Embryonic facial prominence (tissue), 1 donor: ENCODE measurements at regions not wholly inside any gene's neighbourhood (a gene's known extent, or its start where the extent isn't known, plus 50 kb on each side); places are given as distances from the start of the nearest gene placed in this dataset.

Experiments used
- DNase-seq: peaks from one replicate; pipeline ENCODE4 v3.0.0-alpha.2; 2016; ENCODE audit errors: extremely low spot score

DNA sequence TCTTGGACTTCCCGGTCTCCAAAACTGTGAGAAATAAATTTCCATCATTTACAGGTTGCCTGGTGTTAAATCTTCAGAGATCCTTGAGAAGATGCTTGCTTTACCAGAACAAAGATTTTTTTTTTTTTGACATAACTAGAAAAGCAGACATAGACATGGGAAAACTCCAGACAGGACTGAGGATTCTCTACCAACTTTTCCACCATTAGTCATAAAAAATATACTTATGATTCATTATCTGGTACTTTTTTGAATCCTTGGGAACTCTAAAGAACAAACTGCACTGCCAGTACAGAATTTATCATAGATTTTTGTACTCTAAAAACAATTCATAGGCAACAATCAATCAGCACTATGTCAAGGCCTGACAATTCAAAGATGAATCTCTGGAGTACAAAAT is 487.6 kb downstream of the EFNB2 start:
- no peak for DNase-seq

DNA sequence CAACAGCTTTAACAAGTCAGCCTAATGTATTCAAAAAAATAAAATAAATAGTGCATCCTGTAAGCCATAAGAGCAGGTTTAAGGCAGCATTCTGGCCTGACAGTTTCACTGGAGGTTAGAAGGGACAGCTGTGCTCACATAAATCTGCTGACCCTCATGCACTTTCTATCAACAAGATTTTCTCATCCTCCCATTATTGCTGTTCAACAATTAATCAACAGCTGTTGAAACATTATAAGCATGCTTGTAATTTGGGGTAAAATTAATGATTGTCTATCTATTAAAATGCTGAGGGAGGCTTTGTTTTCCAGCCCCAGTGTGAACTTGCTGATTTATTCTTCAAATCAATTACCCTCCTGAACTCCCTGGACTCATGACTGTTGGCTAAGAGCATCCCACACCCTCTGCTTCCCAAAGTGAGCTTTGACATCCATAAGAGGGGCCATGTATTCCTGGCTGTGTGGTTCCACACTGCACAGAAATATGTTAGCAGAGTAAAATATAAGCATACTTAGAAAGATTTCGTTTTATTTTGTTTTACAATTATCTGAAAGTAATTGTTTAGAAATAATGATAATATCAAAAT is 492.4 kb downstream of the EFNB2 start:
- DNase-seq: no peak

DNA sequence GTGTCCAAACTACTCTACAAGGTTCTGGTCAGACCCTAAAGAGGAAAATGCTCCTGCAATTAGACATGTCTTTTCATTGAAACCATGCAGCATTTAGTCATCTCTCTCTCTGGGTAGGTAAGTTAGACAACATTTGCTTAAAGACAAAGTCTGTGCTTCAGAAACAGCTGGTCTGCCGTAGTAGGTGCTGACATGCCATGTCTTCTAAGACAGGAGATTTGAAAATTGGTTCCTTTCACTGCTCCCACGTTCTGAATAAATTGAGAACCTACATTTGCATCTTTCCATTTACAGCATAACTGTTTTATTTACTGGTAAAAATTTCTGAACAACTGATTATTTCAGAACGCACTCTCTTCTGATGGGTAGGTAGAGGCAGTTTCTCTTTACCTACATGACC is 494.0 kb downstream of the EFNB2 start:
- DNase-seq: no peak

DNA sequence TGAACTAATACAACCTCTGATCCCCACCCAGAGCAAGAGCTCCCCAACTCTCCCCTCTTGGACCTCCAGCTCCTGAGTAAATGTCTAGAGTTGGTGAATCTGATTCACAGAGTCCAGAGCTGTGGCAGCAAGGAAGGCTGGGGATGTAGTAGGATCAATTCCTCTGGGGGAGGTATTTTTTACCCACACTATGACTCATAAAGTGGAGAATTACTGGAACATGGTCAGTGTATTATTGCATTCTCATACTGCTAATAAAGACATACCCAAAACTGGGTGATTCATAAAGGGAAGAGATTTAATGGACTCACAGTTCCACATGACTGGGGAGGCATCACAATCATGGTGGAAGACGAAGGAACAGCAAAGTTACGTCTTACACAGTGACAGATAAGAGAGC is 496.7 kb downstream of the EFNB2 start:
- DNase-seq: no peak

DNA sequence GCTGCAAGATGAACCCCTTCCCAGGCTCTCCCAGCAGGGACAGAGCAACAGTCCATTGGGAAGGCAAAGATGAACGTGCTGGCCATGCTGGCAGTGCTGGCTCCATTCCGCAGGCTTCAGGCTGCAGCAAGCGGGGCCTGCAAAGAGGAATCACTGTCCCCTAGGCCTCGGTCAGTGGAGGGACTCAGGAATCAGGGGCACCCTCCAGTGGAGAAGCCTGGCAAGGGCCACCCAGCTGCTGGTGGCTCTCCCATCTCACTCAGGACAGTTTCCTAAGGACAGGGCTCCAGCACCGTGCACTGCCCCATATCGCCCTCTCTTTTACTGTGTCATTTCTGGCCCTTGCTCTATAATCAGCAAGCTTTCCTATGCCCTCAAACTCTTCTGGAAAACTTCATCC is 498.6 kb downstream of the EFNB2 start:
- DNase-seq: no peak

DNA sequence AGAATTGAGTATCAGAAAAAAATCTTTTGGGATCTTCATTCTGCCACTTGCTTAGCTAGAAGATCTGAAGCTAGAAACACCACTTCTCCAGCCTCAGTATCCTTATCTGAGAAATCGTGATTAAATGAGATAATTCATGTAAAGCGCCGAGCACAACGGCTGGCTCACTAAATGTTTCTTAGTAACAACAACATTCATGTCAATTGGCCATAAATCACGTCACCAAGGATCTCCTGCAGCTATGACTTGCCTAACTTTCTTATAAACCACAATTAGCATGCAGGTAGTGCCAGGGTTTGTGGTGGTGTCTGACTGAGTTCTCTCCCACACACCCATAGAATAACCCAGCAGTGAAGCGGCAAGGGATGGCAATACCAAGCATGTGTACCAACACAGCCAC is 501.3 kb downstream of the EFNB2 start:
- DNase-seq: no peak

DNA sequence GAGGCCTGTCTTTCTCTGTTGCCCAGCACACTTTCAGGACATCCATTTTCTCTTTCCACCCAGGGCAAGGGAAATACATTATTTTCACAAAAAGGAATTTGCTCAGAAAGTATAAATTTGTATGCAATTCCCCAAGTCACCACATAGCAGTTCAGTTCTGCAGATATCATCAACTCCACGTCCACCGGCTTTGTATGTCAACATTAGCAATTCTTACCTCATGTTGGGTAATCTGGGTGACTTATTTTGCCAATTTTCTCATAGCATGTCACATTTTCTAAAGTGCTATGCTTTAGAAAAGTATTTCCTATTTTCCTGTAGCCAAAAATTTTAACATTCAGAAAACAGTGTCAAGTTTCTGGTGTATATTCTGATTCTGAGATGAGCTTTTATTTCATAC is 501.8 kb downstream of the EFNB2 start:
- peak; percentile 40 for DNase-seq

DNA sequence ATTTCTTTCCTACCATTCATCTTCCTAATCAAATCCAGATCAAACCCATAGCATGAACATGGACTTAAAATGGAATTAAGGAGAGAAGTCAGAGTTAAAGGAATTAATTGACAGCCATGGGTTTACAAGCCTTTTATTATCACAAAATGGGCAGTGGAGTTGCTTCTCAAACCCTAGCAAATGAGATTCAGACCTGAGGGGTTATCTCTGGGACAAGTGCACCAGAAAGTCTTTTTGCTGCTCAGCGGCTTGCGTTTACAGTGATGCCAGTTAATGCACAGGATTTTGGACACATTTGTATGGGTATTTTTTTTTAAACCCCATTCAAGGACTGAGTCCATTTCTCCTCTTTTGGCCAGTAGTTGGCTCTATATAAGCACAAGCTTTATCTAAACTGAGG is 503.0 kb downstream of the EFNB2 start:
- no peak for DNase-seq

DNA sequence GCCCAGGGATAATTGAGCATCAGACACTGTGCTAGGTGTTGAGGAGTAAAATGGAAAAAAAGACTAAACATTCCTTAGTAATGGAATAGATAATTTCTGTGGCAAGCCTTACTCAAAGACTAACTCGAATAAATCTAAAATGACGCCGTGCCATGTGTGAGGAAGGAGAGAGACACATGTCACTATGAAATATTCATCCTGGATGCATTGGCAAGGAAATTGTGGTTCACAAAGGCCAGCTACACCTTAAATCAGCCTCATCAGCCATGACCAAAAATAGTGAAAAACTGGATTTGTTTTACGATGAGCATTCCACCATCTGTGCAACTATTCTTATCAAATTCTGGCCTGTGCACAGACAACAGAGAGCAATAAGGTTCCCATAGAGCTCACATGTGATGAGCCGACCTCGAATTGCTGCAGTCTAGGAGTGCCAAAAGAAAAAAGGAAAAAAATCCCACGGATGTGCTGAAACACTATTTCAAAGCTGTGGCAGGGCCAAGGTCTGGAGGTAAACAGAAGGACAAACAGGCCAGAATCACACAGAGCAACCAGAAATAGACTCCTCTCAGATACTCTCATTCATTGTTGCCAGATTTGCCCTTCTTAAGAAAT is 505.7 kb downstream of the EFNB2 start:
- DNase-seq: no peak

DNA sequence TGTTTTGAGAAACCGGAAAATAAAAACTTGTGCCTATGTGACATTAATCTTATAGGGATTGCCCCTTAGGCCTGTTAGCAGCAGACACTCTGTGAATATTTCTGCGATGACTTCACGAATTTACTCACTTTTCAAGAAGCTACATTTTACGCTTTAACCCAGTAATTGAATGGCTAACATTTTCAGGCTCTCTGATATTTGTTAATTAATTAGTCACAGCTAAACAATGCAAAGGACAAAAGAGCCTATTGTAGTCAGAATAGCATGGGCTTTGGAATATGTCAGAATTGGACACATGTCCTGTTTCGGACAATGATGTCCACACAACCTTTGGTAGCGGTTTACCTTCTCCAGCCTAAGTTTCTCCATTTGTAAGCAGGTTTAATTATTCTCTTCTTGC is 506.6 kb downstream of the EFNB2 start:
- no peak for DNase-seq

DNA sequence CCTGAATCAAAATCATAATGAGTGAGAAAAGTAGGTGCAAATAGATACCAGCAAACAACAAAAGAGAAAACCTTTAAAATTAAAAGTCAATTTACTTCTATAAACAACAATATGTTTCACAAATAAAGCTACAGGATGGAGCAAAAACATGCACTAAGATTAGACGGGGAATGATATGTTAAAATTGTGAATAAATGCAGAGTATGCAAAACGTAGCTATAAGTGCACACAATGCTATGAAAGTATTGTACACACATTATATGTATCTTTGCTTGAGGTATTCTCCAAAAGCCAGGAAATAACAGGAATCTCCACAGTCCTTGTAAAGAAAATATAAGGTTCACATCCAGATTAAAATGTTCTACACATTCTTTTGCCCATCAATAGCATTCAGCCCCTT is 523.9 kb downstream of the EFNB2 start:
- DNase-seq: no peak

DNA sequence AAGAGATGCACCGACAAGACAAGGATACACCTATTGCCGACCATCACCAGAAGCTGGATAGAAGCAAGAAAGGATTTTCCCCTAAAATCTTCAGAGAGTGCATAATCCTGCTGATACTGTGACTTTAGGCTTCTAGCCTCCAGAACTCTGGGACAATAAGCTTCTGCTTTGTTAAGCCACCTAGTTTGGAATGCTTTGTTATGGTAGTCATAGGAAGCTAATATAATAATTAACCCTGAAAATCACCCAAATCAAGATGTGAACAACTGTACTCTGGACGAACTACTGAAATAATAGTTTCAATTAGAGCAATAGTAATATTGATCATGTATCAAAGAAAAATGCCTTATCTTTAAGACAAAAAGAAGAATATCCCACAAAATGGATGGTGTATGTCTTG is 524.6 kb downstream of the EFNB2 start:
- no peak for DNase-seq

DNA sequence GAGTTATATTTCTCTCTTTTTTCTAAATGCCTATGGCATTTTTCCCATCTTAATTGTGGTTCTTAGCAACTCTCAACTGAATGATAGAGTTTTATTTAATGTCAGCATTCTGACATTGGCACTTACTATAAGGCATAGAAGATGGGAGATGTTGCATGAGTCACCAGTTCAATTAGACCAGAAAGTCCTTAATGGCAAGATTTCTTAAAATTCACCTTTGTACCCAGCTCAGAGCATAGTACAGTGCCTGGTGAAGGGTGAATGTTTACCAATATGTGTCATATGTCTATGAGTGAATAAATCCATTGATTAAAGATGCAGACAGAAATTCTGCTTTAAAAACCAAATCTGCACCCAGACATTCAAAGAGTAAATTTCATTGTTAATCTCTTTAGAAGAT is 526.9 kb downstream of the EFNB2 start:
- DNase-seq: no peak

DNA sequence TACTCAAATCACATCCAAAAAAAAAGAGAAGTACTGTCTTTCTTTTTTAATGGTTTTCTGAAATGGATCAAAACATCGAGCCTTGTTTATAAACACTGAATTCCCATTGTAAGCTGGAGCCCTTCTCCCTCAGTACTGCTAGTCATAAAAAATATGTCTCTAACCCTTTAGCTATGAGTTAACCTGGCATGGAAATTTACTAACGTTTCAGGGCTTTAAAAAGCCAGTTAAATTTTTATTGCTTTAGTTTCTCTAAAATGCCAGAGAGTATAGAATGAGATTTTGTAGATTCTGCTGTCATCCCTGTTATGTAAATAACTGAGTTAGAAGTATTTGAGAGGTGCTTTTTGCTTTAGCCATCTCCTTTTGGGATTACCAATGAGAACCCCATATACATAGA is 528.3 kb downstream of the EFNB2 start:
- DNase-seq: no peak

DNA sequence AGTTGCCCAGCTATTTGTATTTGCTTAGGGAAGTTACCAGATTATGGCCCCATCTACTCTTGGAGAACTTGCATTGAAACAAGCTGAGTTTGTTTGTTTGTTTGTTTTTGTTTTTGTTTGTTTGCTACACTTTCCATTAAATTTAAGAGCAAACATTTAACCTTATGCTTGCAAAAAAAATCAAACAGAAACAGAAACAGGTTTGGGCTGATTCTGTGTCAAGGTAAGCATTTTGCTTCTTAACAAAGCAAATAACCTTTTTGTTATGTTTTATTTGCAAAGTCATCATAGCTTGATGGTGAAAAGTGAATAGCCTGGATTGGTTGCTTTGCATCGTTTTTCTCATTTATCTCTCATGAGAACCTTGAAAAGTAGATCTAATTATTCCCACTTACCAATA is 531.8 kb downstream of the EFNB2 start:
- no peak for DNase-seq

DNA sequence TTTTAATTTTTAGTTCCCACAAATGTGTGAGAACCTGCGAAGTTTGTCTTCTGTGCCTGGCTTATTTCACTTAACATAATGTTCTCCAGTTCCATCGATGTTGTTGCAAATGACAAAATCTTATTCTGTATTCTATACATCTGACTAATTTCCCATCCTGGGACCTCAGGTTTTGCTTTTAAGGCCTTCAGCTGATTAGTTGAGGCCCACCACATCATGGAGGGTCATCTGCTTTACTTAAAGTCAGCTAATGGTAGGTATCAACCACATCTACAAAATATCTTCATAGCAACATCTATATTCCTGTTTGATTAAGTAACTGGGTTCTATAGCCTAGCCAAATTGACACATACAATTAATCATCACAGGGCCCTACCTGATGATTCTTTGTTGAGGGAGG is 534.0 kb downstream of the EFNB2 start:
- no peak for DNase-seq

DNA sequence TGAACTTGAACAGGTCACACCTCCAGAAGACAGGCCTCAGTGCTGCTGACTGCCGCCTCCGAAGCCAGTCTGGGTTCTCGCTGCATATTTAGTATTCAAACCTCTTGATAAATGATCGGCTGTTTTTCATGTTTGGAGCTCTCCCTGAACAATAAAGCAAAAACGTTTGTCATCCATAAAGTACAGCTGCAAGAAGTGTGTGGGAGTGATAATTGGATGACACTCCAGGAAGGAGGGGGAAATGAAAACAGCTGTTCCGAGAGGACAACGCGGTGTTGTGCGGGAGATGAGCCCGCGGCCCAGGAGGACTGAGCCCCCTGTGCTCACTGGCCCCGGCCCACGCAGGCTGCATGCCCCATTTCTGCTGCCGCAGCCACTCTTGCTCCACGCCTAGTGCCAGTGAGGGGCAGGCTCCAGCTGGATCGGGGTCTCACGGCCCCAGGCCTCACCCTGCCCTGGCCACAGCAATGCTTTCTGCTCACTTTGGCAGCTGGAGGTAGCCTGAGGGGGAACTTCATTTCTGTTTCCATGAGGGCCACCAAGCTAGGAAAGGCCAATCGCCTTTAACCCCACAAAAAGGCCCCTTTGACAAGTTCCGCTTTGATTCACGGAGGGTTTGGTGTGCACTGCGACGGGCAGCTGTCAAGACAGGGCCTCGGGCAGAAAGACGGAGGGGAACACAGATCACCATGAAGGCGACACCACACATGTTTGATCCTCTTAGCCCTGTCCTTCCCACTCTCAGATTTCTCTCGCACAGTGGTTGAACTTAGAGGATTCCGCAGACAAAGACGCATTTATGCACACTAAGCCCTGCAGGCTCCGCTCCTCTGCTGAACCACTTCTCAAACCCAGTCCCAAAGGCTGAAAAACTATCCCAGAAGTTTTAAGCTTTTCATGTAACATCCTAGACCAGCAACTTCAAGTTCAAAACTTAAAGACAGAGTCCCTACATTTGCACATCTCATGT is 537.6 kb downstream of the EFNB2 start:
- no peak for DNase-seq

DNA sequence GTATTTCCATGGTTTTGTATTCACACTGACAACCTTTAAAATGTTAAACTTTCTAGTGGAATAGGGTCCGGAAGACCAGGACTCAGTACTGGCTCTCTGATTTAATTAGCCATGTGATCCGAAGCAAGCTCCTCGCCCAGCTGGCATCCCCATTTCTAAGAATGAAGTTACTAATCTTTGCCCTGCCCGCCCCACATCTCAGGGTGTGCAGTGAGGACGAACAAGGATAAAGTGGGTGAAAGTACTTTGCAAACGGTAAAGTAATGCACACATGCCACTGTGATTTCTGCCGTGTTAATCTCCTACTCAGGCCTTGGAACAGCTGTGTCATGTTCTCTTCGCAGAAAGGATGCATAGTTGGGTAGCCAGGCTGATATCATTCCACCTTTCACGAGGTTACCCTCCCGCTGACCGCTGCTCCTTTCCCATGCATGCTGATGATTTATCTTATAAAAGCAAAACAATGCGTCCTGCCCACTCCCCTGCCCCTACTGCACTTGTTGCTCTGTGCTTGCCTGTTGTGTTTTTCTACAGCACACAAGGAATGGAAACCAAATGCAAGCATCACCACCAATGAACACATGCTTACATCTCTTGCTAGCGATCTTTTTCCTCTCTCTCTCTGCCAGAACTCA is 539.0 kb downstream of the EFNB2 start:
- DNase-seq: no peak

DNA sequence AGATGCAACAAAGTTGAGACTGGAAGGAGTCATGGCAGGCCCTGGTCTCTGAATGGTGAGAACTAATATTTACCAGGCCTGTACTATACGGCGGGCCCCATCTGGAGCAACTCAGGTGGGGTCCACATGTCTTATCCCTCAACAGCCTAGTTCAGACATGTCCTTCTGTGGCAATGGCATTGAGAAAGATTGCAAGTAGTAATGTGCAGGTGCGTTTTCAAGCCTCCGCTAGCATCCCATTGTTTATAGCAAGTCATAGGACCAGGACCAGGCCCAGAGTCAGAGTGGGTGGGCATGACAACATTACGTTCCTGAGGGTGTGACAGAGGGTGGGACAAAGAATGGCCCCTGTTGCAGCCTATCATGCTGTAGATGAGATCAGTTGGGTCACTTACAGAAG is 541.1 kb downstream of the EFNB2 start:
- no peak for DNase-seq

DNA sequence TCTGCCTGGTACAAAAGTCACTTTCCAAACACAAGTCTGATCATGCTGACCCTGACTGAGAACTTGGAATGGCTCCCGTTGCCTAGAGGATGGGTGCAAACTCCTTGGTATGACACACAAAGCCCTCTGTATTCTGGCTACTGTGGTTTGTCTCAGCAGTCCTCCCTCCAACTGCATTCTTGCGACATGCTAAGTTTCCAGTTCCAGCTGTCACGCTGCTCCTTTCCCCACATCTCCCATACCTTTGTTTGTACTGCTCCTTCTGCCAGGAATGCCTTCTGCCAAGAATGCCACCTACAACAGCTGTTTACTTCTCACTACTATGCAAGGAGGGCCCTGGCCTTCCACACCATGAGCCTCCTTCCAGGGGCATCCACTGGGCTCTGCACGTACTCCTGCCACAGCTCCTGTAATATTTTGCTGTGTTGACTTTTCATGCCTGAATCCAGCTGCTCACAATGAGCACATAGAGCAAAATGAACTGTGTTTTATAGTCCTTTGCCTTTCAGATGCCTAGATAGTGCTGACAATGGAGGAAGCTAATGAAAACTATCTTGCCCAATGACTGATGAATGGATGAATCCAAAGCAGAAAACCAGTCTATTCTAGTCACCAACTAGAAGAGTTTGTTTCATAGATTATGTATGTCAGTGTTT is 543.7 kb downstream of the EFNB2 start:
- no peak for DNase-seq

DNA sequence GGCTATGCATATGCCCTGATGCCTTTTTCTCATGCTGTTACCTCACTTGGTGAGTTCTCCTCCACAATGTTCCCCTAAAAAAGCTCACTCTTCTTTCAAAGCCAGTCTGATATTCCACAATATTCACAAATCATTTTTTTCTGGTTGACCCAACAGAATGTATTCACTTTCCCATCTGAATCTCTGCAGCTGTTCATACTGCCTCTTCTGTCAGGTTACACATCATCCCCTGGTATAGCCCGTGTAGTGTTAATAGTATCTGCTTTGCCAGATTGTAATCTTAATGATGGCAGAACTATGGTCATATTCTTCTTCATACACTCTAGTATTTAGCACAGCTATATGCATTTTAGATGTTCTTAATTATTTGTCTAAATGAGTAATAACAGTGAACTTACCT is 544.3 kb downstream of the EFNB2 start:
- no peak for DNase-seq
